OCI-LY7 (cell line): ENCODE measurements at regions not wholly inside any gene's neighbourhood (a gene's known extent, or its start where the extent isn't known, plus 50 kb on each side); places are given as distances from the start of the nearest gene placed in this dataset.

Experiments used
- BruUV-seq: library from RNA; stranded (reverse); fragments of 400-500 nt; replicated peaks from 2 replicates; lab custom pipeline; 2021; lab: Mats Ljungman, UMichigan
- CTCF ChIA-PET: fragments of 300-600 bp; sonication (Branson Sonifier 250); formaldehyde crosslinking; loops from one replicate; lab custom pipeline; 2022; ENCODE audit warnings: antibody characterized with exemption; ENCODE audit not compliant: unreplicated experiment; lab: Charles Lee
- POLR2A ChIA-PET: fragments of 300-600 bp; sonication (Branson Sonifier 250); formaldehyde crosslinking; loops from one replicate; lab custom pipeline; 2022; ENCODE audit warnings: antibody characterized with exemption; lab: Charles Lee
- DNase-seq: peaks from one replicate; pipeline ENCODE4 v3.0.0-alpha.2; 2015; ENCODE audit warnings: low spot score
- H2AFZ ChIP-seq: fragments of 200-600 bp; sonication (generic), shearing (Covaris generic); 2 replicates; pipeline ENCODE4 v1.6.1; 2014; ENCODE audit warnings: mild to moderate bottlenecking, antibody characterized with exemption, low read length, moderate library complexity
- H3K27ac ChIP-seq: fragments of 200-600 bp; sonication (generic); 2 replicates; pipeline ENCODE4 v1.5.1; 2014; ENCODE audit warnings: mixed run types, low read depth, mild to moderate bottlenecking, moderate library complexity, low read length, inconsistent platforms; ENCODE audit not compliant: poor library complexity, severe bottlenecking
- H3K36me3 ChIP-seq: fragments of 200-600 bp; sonication (generic); 2 replicates; pipeline ENCODE4 v1.6.1; 2014; ENCODE audit warnings: mild to moderate bottlenecking, antibody characterized with exemption, low read length, moderate library complexity, mixed read lengths; ENCODE audit not compliant: insufficient read depth
- H3K4me1 ChIP-seq: fragments of 200-600 bp; sonication (generic); 2 replicates; pipeline ENCODE4 v1.5.1; 2014; ENCODE audit warnings: mild to moderate bottlenecking, low read length; ENCODE audit not compliant: insufficient read depth, poor library complexity, severe bottlenecking
- H3K4me2 ChIP-seq: fragments of 200-600 bp; sonication (generic); 2 replicates; pipeline ENCODE4 v1.6.1; 2014; ENCODE audit warnings: mild to moderate bottlenecking, low read length
- H3K4me3 ChIP-seq: fragments of 200-600 bp; sonication (generic); 2 replicates; pipeline ENCODE4 v1.5.1; 2014; ENCODE audit warnings: mild to moderate bottlenecking, low read depth, low read length; ENCODE audit not compliant: poor library complexity, severe bottlenecking
- H3K79me2 ChIP-seq: fragments of 200-600 bp; sonication (generic); 2 replicates; pipeline ENCODE4 v1.6.1; 2016; ENCODE audit warnings: low read depth, mild to moderate bottlenecking, low read length, moderate library complexity, mixed read lengths; ENCODE audit not compliant: insufficient read depth
- H3K9me2 ChIP-seq: fragments of 200-600 bp; sonication (generic); 2 replicates; pipeline ENCODE4 v1.6.1; 2016; ENCODE audit warnings: mild to moderate bottlenecking, low read length, mixed read lengths; ENCODE audit not compliant: insufficient read depth
- H3K9me3 ChIP-seq: fragments of 200-600 bp; sonication (generic); 2 replicates; pipeline ENCODE4 v1.6.1; 2014; ENCODE audit warnings: mild to moderate bottlenecking, mixed run types, low read length, mixed read lengths
- H4K20me1 ChIP-seq: fragments of 200-600 bp; sonication (generic); 2 replicates; pipeline ENCODE4 v1.6.1; 2014; ENCODE audit warnings: mild to moderate bottlenecking, antibody characterized with exemption, low read length, moderate library complexity, mixed read lengths; ENCODE audit not compliant: insufficient read depth
- EZH2phosphoT487 ChIP-seq: fragments of 200-600 bp; sonication (generic); IDR thresholded peaks from 2 replicates; pipeline ENCODE4 v1.6.1; 2018; ENCODE audit warnings: low read depth, borderline replicate concordance, mild to moderate bottlenecking, mixed run types, antibody characterized with exemption, low read length, moderate library complexity, mixed read lengths
- intact Hi-C: fragments of 100-400 bp; cut with micrococcal nuclease; formaldehyde crosslinking; loops from one replicate; pipeline ENCODE4 v1.10.0; 2022; ENCODE audit not compliant: unreplicated experiment
- TF ChIP-seq, protein P1 (sequence below): fragments of 200-600 bp; sonication (generic); conservative IDR thresholded peaks from 2 replicates; pipeline ENCODE4 v1.5.1; 2014; ENCODE audit warnings: mild to moderate bottlenecking, antibody characterized with exemption, low read length, moderate library complexity, mixed read lengths

DNA sequence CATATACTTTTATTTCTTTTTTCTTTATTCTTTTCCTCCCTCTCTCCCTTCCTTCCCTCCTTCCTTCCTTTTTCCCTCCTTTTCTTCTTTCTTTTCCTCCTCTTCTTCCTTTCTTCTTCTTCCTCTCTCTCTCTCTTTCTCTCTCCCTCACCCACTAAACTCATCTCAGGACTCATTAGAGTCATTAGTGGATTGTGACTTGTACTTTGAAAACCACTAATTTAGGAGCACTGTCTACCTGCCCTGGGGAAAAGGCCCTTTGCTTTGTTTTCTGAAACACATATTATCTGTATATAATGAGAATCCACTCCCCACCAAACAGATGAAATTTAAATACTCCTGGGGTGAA, 68.7 kb upstream of the CEP85L start:
- peaks cover 36% of the 10 kb centered on the region for H3K4me1 ChIP-seq
- intact Hi-C loops = no loop called here
- H3K4me3 ChIP-seq = no peak overlapping the region
- no peaks in the 10 kb centered on the region for H3K79me2 ChIP-seq
- no peaks in the 10 kb centered on the region for H3K9me3 ChIP-seq
- no peaks in the 10 kb centered on the region for H3K9me2 ChIP-seq
- ChIA-PET CTCF (no interaction called here), POLR2A (interaction anchor here (0.9 to 1.6 kb wide), 4 partner anchors 9 to 174 kb away, joined by 4 to 5 read pairs (median 4); no protein-coding TSS in a partner anchor)
- peak overlapping the region; percentile 92; the same call in 1 of the 2 replicates for H2AFZ ChIP-seq
- TF ChIP-seq, protein P1, sequence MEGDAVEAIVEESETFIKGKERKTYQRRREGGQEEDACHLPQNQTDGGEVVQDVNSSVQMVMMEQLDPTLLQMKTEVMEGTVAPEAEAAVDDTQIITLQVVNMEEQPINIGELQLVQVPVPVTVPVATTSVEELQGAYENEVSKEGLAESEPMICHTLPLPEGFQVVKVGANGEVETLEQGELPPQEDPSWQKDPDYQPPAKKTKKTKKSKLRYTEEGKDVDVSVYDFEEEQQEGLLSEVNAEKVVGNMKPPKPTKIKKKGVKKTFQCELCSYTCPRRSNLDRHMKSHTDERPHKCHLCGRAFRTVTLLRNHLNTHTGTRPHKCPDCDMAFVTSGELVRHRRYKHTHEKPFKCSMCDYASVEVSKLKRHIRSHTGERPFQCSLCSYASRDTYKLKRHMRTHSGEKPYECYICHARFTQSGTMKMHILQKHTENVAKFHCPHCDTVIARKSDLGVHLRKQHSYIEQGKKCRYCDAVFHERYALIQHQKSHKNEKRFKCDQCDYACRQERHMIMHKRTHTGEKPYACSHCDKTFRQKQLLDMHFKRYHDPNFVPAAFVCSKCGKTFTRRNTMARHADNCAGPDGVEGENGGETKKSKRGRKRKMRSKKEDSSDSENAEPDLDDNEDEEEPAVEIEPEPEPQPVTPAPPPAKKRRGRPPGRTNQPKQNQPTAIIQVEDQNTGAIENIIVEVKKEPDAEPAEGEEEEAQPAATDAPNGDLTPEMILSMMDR = no peak
- TF ChIP-seq EZH2phosphoT487 = no peak
- BruUV-seq = no TSS peak
- peak overlapping the region; percentile 37 for H3K4me2 ChIP-seq
- H3K36me3 ChIP-seq = no peaks in the 10 kb centered on the region
- no peak overlapping the region for H3K27ac ChIP-seq
- H4K20me1 ChIP-seq = no peaks in the 10 kb centered on the region
- no peak for DNase-seq

DNA sequence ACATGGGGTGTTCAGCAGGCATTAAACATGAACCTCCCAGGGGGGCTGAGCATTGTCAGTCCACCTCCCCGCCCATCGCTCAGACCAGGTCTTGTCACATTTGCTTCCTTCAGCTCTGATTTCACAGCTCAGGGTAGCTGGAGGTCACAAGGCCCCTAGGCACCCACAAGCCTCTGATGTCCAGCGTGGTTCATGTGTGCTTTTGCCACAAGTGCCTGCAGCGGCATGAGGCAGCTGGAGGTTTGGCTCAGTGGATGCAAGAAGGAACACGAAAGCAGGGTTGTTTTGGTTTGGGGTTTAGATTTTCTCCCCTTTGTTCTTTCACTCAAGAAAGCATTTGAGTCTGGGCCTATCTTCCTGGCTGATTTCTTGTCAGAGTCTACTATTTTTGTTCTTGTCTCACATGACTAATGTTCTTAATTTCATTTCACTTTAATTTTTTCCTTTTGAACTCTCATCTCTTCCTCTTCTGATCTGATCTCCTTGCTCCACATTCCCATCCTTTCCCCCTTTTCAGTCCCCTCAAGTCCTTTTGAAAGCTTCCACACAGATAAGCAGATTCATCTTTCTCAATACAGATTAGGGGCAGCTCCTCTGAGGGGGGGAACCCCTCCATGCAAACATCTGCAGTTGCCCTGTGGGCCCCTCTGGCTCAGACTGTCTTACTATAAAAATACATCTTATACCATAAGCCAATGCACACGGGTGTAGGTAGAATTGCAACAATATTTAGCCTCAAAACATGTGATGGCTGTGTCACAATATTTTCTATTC, 68.1 kb upstream of the CEP85L start:
- peaks cover 34% of the 10 kb centered on the region for H3K4me1 ChIP-seq
- BruUV-seq = no TSS peak
- no peak overlapping the region for H3K27ac ChIP-seq
- CTCF ChIA-PET = no interaction called here
- H4K20me1 ChIP-seq = no peaks in the 10 kb centered on the region
- H3K9me2 ChIP-seq = no peaks in the 10 kb centered on the region
- intact Hi-C loops = no loop called here
- no peak for TF ChIP-seq EZH2phosphoT487
- TF ChIP-seq, protein P1 = no peak
- no peaks in the 10 kb centered on the region for H3K9me3 ChIP-seq
- peak overlapping the region; percentile 92 for H2AFZ ChIP-seq
- no peaks in the 10 kb centered on the region for H3K36me3 ChIP-seq
- H3K79me2 ChIP-seq = no peaks in the 10 kb centered on the region
- H3K4me3 ChIP-seq = peak overlapping the region; percentile 4
- DNase-seq = peak; percentile 45
- peak overlapping the region; percentile 37 for H3K4me2 ChIP-seq
- POLR2A ChIA-PET = interaction anchor here (0.9 to 2.2 kb wide), 5 partner anchors 10 to 175 kb away, joined by 4 to 7 read pairs (median 5); no protein-coding TSS in a partner anchor

DNA sequence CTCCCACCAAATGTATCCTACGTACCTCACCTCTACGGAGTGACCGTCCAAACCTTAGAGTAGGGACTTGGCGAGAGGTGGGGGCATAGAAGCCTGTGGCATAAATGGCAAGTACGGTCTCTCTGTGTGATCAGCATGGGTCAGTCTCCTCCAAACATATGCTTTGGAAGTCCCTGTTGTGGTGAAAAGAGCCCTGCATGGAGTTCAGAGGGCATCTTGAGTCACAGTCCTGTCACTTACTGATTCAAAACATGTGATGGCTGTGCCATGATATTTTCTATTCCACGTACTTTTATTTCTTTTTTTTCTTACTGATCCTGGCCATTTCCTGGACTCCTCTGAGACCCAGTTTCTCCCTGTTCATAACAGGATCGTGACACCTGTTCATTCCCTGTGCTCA, 67.5 kb upstream of the CEP85L start:
- Histone ChIP-seq H3K4me2 (peak overlapping the region; percentile 37), H3K27ac (no peak overlapping the region)

More for the DNA sequence above, 67.5 kb upstream of the CEP85L start:
- Histone ChIP-seq H3K9me3 (no peaks in the 10 kb centered on the region), H3K4me3 (no peak overlapping the region), H3K36me3 (no peaks in the 10 kb centered on the region), H3K9me2 (no peaks in the 10 kb centered on the region), H2AFZ (peak overlapping the region; percentile 92), H4K20me1 (no peaks in the 10 kb centered on the region), H3K79me2 (no peaks in the 10 kb centered on the region), H3K4me1 (peaks cover 29% of the 10 kb centered on the region)
- TF ChIP-seq EZH2phosphoT487 = no peak
- TF ChIP-seq, protein P1 = no peak
- no TSS peak for BruUV-seq
- POLR2A ChIA-PET = interaction anchor here (2.2 kb wide), 1 partner anchor 9 kb away, joined by 7 read pairs; no protein-coding TSS in a partner anchor
- no peak for DNase-seq
- intact Hi-C loops = no loop called here
- CTCF ChIA-PET = no interaction called here
